ENCODE measurements at regions not wholly inside any gene's neighbourhood (a gene's known extent, or its start where the extent isn't known, plus 50 kb on each side); places are given as distances from the start of the nearest gene placed in this dataset.

DNA sequence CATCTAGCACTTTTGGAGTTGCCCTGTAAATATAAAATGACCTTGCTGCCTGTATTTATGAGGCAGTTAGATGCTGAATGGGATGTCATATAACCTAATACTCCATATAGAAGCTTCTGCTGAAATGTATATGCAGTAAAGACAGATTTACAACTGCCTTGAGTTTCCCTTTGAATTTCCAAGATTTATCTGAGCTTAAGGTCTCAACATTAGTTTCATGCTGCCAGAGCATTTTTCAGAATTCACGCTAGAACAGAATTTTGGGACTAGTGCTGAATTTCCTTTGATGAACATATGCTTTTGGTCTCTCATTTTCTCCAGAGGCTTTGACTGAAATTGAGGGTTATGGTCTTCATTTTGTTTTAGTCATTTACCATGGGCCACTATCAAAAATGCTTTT, 254.7 kb upstream of the FANCL start (continued):
- TF ChIP-seq BCL11A (IDR thresholded peaks at IDR 0.05; ENCODE audit: low read depth in 2 of 2, low read length in 2 of 2) (no peak), KDM4A (IDR thresholded peaks at IDR 0.05; ENCODE audit: low read depth, low read length, severe bottlenecking) (no peak), POLR2AphosphoS5 (IDR thresholded peaks at IDR 0.05; ENCODE audit: low read depth, low read length) (no peak), RAD21 (IDR thresholded peaks at IDR 0.05 in 1 of 2, conservative IDR thresholded peaks at IDR 0.05 in 1 of 2; ENCODE audit: low read depth in 2 of 2, low read length in 2 of 2) (no peak), EGR1 (IDR thresholded peaks at IDR 0.05; ENCODE audit: borderline replicate concordance, low read depth, low read length) (no peak), SP2 (IDR thresholded peaks at IDR 0.05; ENCODE audit: low read length) (no peak)
